ENCODE measurements at regions not wholly inside any gene's neighbourhood (a gene's known extent, or its start where the extent isn't known, plus 50 kb on each side); places are given as distances from the start of the nearest gene placed in this dataset.
"Not testable (repeated sequence)": the region's sequence is repeated elsewhere in the genome, so short reads cannot be mapped to it uniquely, and the experiment has no call there.

GRCh38 chr5:74440341-74440740, 200.2 kb downstream of the ENC1 start:
- Histone ChIP-seq H3K36me3 (ENCODE audit: low read depth, low read length) (no peaks in the 10 kb centered on the region), H3K9ac (ENCODE audit: low read length) (no peak overlapping the region), H3K79me2 (ENCODE audit: low read length) (no peaks in the 10 kb centered on the region), H3K4me1 (ENCODE audit: insufficient read depth, low read length) (no peaks in the 10 kb centered on the region), H3K27ac (ENCODE audit: low read length) (no peak overlapping the region), H3F3A (ENCODE audit: low read length, unreplicated experiment) (no peaks in the 10 kb centered on the region), H3K4me2 (ENCODE audit: low read length) (no peak overlapping the region), H2AFZ (ENCODE audit: low read length) (no peak overlapping the region), H3K4me3 (ENCODE audit: low read length) (no peak overlapping the region), H4K20me1 (ENCODE audit: low read length) (no peaks in the 10 kb centered on the region), H3K9me2 (replicated peaks; ENCODE audit: low read length) (no peaks in the 10 kb centered on the region), H3K27me3 (ENCODE audit: low read length) (no peaks in the 10 kb centered on the region), H3K9me3 (ENCODE audit: low read length) (no peaks in the 10 kb centered on the region)
- no TSS peak for BruUV-seq (replicated peaks)
- ATAC-seq = no peak
- TF ChIP-seq, protein P1, sequence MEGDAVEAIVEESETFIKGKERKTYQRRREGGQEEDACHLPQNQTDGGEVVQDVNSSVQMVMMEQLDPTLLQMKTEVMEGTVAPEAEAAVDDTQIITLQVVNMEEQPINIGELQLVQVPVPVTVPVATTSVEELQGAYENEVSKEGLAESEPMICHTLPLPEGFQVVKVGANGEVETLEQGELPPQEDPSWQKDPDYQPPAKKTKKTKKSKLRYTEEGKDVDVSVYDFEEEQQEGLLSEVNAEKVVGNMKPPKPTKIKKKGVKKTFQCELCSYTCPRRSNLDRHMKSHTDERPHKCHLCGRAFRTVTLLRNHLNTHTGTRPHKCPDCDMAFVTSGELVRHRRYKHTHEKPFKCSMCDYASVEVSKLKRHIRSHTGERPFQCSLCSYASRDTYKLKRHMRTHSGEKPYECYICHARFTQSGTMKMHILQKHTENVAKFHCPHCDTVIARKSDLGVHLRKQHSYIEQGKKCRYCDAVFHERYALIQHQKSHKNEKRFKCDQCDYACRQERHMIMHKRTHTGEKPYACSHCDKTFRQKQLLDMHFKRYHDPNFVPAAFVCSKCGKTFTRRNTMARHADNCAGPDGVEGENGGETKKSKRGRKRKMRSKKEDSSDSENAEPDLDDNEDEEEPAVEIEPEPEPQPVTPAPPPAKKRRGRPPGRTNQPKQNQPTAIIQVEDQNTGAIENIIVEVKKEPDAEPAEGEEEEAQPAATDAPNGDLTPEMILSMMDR (conservative IDR thresholded peaks at IDR 0.05; ENCODE audit: low read depth, low read length) = no peak
- no peak for TF ChIP-seq EZH2 (IDR thresholded peaks at IDR 0.05; ENCODE audit: low read length, unreplicated experiment)
- no peak for TF ChIP-seq EZH2phosphoT487 (IDR thresholded peaks at IDR 0.05; ENCODE audit: borderline replicate concordance, low read length)
- DNase-seq = no peak
- POLR2A ChIA-PET (ENCODE audit: unreplicated experiment) = no interaction called here
- CTCF ChIA-PET = no interaction called here
- intact Hi-C loops (cut with micrococcal nuclease) = no loop called here

DNA sequence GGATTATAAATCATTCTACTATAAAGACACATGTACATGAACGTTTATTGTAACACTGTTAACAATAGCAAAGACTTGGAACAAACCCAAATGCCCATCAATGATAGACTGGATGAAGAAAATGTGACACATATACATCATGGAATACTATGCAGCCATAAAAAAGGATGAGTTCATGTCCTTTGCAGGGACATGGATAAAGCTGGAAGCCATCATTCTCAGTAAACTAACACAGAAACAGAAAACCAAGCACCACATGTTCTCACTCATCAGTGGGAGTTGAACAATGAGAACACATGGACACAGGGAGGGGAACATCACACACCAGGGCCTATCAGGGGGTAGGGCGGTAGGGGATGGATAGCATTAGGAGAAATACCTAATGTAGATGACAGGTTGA, 202.7 kb downstream of the ENC1 start:
- H4K20me1 ChIP-seq (ENCODE audit: low read length); H3K79me2 ChIP-seq (ENCODE audit: low read length); H3K9me2 ChIP-seq (replicated peaks; ENCODE audit: low read length); H3K9me3 ChIP-seq (ENCODE audit: low read length); H3K4me1 ChIP-seq (ENCODE audit: insufficient read depth, low read length); H3K4me2 ChIP-seq (ENCODE audit: low read length); intact Hi-C loops (cut with micrococcal nuclease); DNase-seq; POLR2A ChIA-PET (ENCODE audit: unreplicated experiment); H3K4me3 ChIP-seq (ENCODE audit: low read length); CTCF ChIA-PET; BruUV-seq (replicated peaks); H3K27me3 ChIP-seq (ENCODE audit: low read length); H3K36me3 ChIP-seq (ENCODE audit: low read depth, low read length); H3F3A ChIP-seq (ENCODE audit: low read length, unreplicated experiment); H3K9ac ChIP-seq (ENCODE audit: low read length); H3K27ac ChIP-seq (ENCODE audit: low read length); H2AFZ ChIP-seq (ENCODE audit: low read length); ATAC-seq: not testable (repeated sequence)

DNA sequence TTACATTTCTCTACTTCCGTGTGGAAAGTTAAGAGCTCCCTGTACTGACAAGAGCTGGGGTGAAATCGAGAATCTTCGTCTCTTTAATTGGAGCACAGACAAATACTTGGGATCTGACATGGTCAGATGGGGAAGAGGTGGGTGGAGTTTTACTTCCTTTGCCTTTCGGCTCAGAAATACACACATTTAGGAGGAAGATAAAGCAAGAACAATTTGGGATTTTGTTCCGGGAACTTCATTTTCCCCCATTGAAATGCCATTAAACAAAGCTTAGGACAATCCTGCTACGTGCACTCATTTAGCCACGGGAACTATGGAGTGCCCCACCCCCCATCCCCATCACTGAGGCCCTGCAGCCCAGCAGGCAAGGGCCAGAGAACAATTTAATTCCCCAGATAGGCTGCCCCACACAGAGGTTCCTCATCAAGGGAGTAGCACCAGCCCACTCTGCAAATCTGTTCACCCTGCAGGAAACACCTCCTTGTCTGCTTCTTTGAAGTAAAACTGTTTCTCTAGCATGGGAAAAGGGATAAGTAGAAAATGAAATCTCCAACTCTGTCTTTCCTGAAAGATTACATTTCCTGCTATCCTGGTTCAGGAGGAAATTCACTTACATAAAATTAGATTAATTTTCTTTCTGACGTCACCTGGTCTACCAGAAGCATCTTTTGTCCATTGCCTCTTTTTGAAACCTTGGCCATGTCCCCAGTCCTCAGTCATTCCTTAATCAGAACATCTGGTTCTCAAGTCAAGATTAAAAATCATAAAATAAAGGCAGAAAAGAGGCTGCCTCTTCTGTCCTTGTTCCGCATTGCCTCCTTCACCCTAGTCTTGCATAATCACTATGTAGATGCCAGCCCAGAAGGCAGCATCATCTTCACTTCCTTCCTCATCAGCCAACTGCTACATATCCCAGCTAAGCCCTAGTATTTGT, 206.4 kb downstream of the ENC1 start:
- ChIA-PET CTCF (no interaction called here), POLR2A (ENCODE audit: unreplicated experiment) (no interaction called here)
- Histone ChIP-seq H3K27me3 (ENCODE audit: low read length) (no peaks in the 10 kb centered on the region), H2AFZ (ENCODE audit: low read length) (no peak overlapping the region), H3K9me2 (replicated peaks; ENCODE audit: low read length) (no peaks in the 10 kb centered on the region), H3F3A (ENCODE audit: low read length, unreplicated experiment) (no peaks in the 10 kb centered on the region), H3K4me2 (ENCODE audit: low read length) (no peak overlapping the region), H4K20me1 (ENCODE audit: low read length) (no peaks in the 10 kb centered on the region), H3K9me3 (ENCODE audit: low read length) (no peaks in the 10 kb centered on the region), H3K4me1 (ENCODE audit: insufficient read depth, low read length) (no peaks in the 10 kb centered on the region), H3K79me2 (ENCODE audit: low read length) (no peaks in the 10 kb centered on the region), H3K36me3 (ENCODE audit: low read depth, low read length) (no peaks in the 10 kb centered on the region), H3K4me3 (ENCODE audit: low read length) (no peak overlapping the region), H3K9ac (ENCODE audit: low read length) (no peak overlapping the region), H3K27ac (ENCODE audit: low read length) (no peak overlapping the region)
- DNase-seq (no peak), ATAC-seq (no peak)
- TF ChIP-seq EZH2 (IDR thresholded peaks at IDR 0.05; ENCODE audit: low read length, unreplicated experiment) (no peak), EZH2phosphoT487 (IDR thresholded peaks at IDR 0.05; ENCODE audit: borderline replicate concordance, low read length) (no peak)
- TF ChIP-seq, protein P1 (conservative IDR thresholded peaks at IDR 0.05; ENCODE audit: low read depth, low read length) = no peak
- BruUV-seq (replicated peaks) = no TSS peak
- intact Hi-C loops (cut with micrococcal nuclease) = no loop called here
